HUES48 (cell line): ENCODE measurements at regions not wholly inside any gene's neighbourhood (a gene's known extent, or its start where the extent isn't known, plus 50 kb on each side); places are given as distances from the start of the nearest gene placed in this dataset.

ENCODE experiments used
- H3K27ac ChIP-seq: one replicate; pipeline ENCODE4 v1.7.0; 2013; ENCODE audit warnings: low read depth, low read length, inconsistent platforms
- H3K27me3 ChIP-seq: 2 replicates; pipeline ENCODE4 v1.6.1; 2013; ENCODE audit warnings: mild to moderate bottlenecking, low read length; ENCODE audit not compliant: control insufficient read depth, insufficient read depth
- H3K36me3 ChIP-seq: 2 replicates; pipeline ENCODE4 v1.6.1; 2013; ENCODE audit warnings: low read length; ENCODE audit not compliant: control insufficient read depth, insufficient read depth
- H3K4me1 ChIP-seq: 2 replicates; pipeline ENCODE4 v1.6.1; 2013; ENCODE audit warnings: mild to moderate bottlenecking, low read length; ENCODE audit not compliant: control insufficient read depth, insufficient read depth
- H3K4me3 ChIP-seq: 2 replicates; pipeline ENCODE4 v1.5.1; 2013; ENCODE audit warnings: mild to moderate bottlenecking, low read depth, low read length
- H3K9ac ChIP-seq: 2 replicates; pipeline ENCODE4 v1.6.1; 2013; ENCODE audit warnings: mild to moderate bottlenecking, low read depth, low read length, moderate library complexity
- H3K9me3 ChIP-seq: 2 replicates; pipeline ENCODE4 v1.6.1; 2013; ENCODE audit warnings: low read length; ENCODE audit not compliant: control insufficient read depth, insufficient read depth

GRCh38 chr2:13201924-13202323 is 485.2 kb downstream of the TRIB2 start:
- no peaks in the 10 kb centered on the region for H3K36me3 ChIP-seq
- H3K9ac ChIP-seq: no peak overlapping the region
- H3K4me3 ChIP-seq: no peak overlapping the region
- H3K4me1 ChIP-seq: no peaks in the 10 kb centered on the region
- no peak overlapping the region for H3K27ac ChIP-seq
- no peaks in the 10 kb centered on the region for H3K27me3 ChIP-seq
- H3K9me3 ChIP-seq: no peaks in the 10 kb centered on the region

DNA sequence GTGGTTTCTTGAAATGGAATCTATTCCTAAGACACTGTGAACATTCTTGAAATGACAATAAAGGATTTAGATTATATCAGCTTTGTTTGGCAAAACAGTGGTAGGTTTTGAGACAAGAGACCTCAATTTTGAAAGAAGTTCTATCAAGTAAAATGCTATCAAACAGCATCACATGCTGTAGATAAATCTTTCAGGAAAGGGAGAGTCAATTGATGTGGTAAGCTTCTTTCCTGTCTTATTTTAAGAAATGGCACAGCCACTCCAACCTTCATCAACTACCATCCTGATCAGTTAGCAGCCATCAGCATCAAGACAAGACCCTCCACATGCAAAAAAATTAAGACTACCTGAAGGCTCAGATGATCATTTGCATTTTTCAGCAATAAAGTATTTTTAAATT is 495.4 kb downstream of the TRIB2 start:
- Histone ChIP-seq H3K27ac (no peak overlapping the region), H3K36me3 (no peaks in the 10 kb centered on the region), H3K9me3 (peaks cover 9% of the 10 kb centered on the region), H3K4me3 (no peak overlapping the region), H3K9ac (no peak overlapping the region), H3K27me3 (no peaks in the 10 kb centered on the region), H3K4me1 (no peaks in the 10 kb centered on the region)

DNA sequence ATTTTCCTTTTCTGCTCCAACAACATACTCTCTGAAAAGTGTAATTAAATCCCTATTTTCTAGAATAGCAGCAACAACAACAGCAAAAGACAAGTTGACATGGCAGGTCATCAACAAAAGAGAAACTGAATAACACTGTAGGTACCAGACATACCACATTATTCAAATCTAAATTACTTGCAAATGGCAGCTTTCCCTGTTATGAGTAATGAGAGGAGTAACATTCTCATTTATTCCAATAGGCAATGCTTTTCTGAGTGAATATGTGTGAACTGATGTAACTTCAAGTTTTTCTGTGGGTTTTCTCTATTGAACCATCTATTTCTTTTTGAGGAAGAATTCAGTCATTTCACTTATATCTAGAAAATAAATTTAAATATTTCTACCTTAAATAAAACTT is 501.5 kb downstream of the TRIB2 start:
- Histone ChIP-seq H3K27ac (no peak overlapping the region), H3K4me1 (no peaks in the 10 kb centered on the region), H3K9ac (no peak overlapping the region), H3K27me3 (no peaks in the 10 kb centered on the region), H3K4me3 (no peak overlapping the region), H3K36me3 (no peaks in the 10 kb centered on the region), H3K9me3 (peaks cover 9% of the 10 kb centered on the region)

GRCh38 chr2:13227578-13227977 is 510.8 kb downstream of the TRIB2 start:
- Histone ChIP-seq H3K27me3 (no peaks in the 10 kb centered on the region), H3K9me3 (no peaks in the 10 kb centered on the region), H3K27ac (no peak overlapping the region), H3K4me1 (peaks cover 6% of the 10 kb centered on the region; the same call in 1 of the 2 replicates), H3K9ac (no peak overlapping the region), H3K36me3 (no peaks in the 10 kb centered on the region), H3K4me3 (no peak overlapping the region)

DNA sequence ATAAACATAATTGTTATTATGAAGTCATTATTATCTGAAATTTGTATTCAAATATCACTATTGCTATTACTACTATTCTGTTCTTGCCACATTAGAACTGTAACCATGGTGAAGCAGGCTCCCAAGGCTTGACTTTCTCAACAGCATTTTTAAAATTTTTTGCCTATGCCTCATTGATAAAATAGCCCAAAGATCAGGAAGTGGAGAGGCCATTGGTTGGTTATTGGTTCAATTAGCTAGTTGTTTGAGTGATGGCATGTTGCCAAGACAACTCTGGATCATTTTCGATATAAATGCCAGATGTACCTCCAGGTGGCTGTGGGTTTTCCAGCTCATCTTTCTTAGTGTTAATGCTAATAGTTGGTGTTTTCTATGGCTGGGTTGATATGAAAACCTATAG is 513.5 kb downstream of the TRIB2 start:
- H3K27ac ChIP-seq: no peak overlapping the region
- no peak overlapping the region for H3K4me3 ChIP-seq
- no peaks in the 10 kb centered on the region for H3K36me3 ChIP-seq
- H3K9ac ChIP-seq: no peak overlapping the region
- no peaks in the 10 kb centered on the region for H3K9me3 ChIP-seq
- H3K27me3 ChIP-seq: no peaks in the 10 kb centered on the region
- H3K4me1 ChIP-seq: no peaks in the 10 kb centered on the region; the same call in 1 of the 2 replicates

- Histone ChIP-seq H3K9ac (no peak overlapping the region), H3K9me3 (no peaks in the 10 kb centered on the region), H3K36me3 (no peaks in the 10 kb centered on the region), H3K4me3 (no peak overlapping the region), H3K27me3 (no peaks in the 10 kb centered on the region), H3K27ac (no peak overlapping the region), H3K4me1 (0 out of 2 replicates have a peak, but pooled peaks cover 6% of the 10 kb centered on the region)
Observed at GRCh38 chr2:13240061-13240460, 523.3 kb downstream of the TRIB2 start.

- H3K4me3 ChIP-seq: no peak overlapping the region
- H3K36me3 ChIP-seq: no peaks in the 10 kb centered on the region
- no peak overlapping the region for H3K9ac ChIP-seq
- 0 out of 2 replicates have a peak, but pooled peaks cover 6% of the 10 kb centered on the region for H3K4me1 ChIP-seq
- no peak overlapping the region for H3K27ac ChIP-seq
- no peaks in the 10 kb centered on the region for H3K9me3 ChIP-seq
- H3K27me3 ChIP-seq: no peaks in the 10 kb centered on the region
Observed at GRCh38 chr2:13240789-13241487, 524.2 kb downstream of the TRIB2 start.

DNA sequence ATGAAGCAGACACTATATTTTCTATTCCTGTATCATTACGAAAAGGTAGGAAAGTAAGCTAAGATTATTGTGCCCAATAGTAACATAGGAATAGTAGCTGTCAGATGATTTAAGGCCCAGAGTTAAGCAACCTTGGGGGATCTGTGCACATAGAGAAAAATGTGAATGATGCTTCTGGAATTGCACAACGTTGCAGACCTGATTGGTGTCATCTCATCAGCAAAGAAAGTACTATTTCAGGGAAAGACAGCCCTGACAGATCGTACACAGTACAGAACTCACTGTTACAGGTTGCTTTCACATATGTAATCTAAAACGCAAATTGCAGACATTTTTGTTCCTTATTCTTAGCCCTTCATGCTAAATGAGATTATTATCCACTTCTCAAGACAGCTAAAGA is 535.9 kb downstream of the TRIB2 start:
- H3K27me3 ChIP-seq: no peaks in the 10 kb centered on the region
- no peaks in the 10 kb centered on the region for H3K9me3 ChIP-seq
- no peak overlapping the region for H3K27ac ChIP-seq
- no peaks in the 10 kb centered on the region for H3K36me3 ChIP-seq
- no peak overlapping the region for H3K9ac ChIP-seq
- H3K4me3 ChIP-seq: no peak overlapping the region
- no peaks in the 10 kb centered on the region; the same call in 1 of the 2 replicates for H3K4me1 ChIP-seq

DNA sequence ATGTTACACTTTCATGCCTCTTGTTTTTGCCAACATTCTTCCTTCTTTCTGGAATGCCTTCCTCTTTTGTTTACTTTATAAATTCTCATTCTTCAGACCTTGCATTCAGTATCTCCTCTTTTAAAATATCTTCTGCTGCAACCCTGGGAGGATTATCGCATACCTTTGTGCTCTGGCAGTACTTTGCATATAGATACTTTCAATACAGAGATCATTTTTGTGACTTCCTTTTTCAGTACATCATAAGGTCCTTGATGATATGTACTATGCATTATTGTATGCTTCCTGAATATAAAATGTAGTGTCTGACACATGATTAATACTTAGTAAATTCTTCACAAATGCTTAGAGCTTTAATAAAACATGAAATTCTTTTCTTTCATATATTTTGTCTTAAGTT is 538.7 kb downstream of the TRIB2 start:
- Histone ChIP-seq H3K4me1 (no peaks in the 10 kb centered on the region; the same call in 1 of the 2 replicates), H3K9ac (no peak overlapping the region), H3K27ac (no peak overlapping the region), H3K4me3 (no peak overlapping the region), H3K9me3 (no peaks in the 10 kb centered on the region), H3K27me3 (no peaks in the 10 kb centered on the region), H3K36me3 (no peaks in the 10 kb centered on the region)

GRCh38 chr2:13260402-13260801 is 543.7 kb downstream of the TRIB2 start:
- no peaks in the 10 kb centered on the region for H3K27me3 ChIP-seq
- H3K36me3 ChIP-seq: no peaks in the 10 kb centered on the region
- no peak overlapping the region for H3K9ac ChIP-seq
- no peaks in the 10 kb centered on the region for H3K4me1 ChIP-seq
- H3K4me3 ChIP-seq: no peak overlapping the region
- H3K9me3 ChIP-seq: no peaks in the 10 kb centered on the region
- H3K27ac ChIP-seq: no peak overlapping the region

- H3K9me3 ChIP-seq: no peaks in the 10 kb centered on the region
- no peaks in the 10 kb centered on the region for H3K4me1 ChIP-seq
- no peaks in the 10 kb centered on the region for H3K27me3 ChIP-seq
- no peaks in the 10 kb centered on the region for H3K36me3 ChIP-seq
- no peak overlapping the region for H3K4me3 ChIP-seq
- no peak overlapping the region for H3K27ac ChIP-seq
- H3K9ac ChIP-seq: no peak overlapping the region
Observed at GRCh38 chr2:13266166-13266565, 549.4 kb downstream of the TRIB2 start.
